NB4 (cell line): ENCODE measurements at regions not wholly inside any gene's neighbourhood (a gene's known extent, or its start where the extent isn't known, plus 50 kb on each side); places are given as distances from the start of the nearest gene placed in this dataset.

ENCODE experiments used
- DNase-seq: peaks from one replicate; pipeline ENCODE4 v3.0.0; 2010; ENCODE audit warnings: low read depth
- H3K4me3 ChIP-seq: one replicate; pipeline ENCODE4 v1.5.1; 2011; ENCODE audit warnings: mild to moderate bottlenecking, low read depth, low read length, moderate library complexity
- MYC ChIP-seq: IDR thresholded peaks from 2 replicates; pipeline ENCODE4 v1.6.1; 2011; ENCODE audit warnings: low read depth, low read length
- POLR2A ChIP-seq: IDR thresholded peaks from 2 replicates; pipeline ENCODE4 v1.6.1; 2011; ENCODE audit warnings: mild to moderate bottlenecking; ENCODE audit not compliant: insufficient read length; ENCODE audit errors: extremely low read depth
- TF ChIP-seq, protein P1 (sequence below): IDR thresholded peaks from 2 replicates; pipeline ENCODE4 v1.6.1; 2011; ENCODE audit warnings: low read depth, low read length
- TF ChIP-seq, protein P2 (sequence below): IDR thresholded peaks from one replicate; pipeline ENCODE4 v1.5.1; 2012; ENCODE audit warnings: low read depth, low read length

DNA sequence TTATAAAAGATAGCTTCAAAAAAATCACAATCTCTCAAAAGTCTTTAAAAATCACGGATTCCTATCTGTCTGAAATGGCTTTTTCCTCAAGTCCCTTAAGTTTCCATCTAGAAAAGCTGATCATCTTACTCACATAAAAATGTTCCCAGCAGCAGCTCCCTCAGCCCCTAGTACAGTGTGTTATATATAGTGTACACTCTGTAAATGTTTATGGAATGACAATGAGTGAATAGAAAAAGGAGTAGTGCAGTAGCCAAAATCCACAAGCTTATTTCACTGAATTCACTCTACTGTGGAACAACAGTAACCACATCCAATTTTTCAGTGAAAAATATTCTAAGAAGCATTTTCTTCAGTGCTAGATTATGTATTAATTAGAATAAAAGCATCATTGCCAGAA lies 609.4 kb downstream of the DTWD2 start:
- TF ChIP-seq, protein P1, sequence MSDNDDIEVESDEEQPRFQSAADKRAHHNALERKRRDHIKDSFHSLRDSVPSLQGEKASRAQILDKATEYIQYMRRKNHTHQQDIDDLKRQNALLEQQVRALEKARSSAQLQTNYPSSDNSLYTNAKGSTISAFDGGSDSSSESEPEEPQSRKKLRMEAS = no peak
- TF ChIP-seq POLR2A = no peak
- no peak for DNase-seq

DNA sequence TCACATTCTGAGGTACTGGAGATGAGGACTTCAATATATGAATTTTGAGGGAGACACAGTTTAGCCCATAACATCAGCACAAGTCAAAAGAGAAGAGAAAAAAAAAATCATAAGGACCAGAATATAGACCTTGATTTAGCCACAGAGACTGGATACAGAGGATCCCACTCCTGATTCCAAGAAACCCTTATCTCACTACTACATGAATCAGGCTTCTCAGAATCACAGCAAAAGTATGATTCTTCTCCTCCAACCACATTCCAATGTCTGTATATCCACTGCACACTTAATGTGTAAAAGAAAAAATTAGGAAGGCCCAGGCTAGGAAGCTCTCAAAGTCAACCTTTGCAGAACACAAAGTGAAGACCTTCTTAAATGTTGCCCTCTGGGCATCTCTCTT lies 610.9 kb downstream of the DTWD2 start:
- DNase-seq = no peak
- TF ChIP-seq, protein P1 = no peak
- TF ChIP-seq MYC (no peak), POLR2A (no peak)
- TF ChIP-seq, protein P2, sequence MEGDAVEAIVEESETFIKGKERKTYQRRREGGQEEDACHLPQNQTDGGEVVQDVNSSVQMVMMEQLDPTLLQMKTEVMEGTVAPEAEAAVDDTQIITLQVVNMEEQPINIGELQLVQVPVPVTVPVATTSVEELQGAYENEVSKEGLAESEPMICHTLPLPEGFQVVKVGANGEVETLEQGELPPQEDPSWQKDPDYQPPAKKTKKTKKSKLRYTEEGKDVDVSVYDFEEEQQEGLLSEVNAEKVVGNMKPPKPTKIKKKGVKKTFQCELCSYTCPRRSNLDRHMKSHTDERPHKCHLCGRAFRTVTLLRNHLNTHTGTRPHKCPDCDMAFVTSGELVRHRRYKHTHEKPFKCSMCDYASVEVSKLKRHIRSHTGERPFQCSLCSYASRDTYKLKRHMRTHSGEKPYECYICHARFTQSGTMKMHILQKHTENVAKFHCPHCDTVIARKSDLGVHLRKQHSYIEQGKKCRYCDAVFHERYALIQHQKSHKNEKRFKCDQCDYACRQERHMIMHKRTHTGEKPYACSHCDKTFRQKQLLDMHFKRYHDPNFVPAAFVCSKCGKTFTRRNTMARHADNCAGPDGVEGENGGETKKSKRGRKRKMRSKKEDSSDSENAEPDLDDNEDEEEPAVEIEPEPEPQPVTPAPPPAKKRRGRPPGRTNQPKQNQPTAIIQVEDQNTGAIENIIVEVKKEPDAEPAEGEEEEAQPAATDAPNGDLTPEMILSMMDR = no peak
- no peak overlapping the region for H3K4me3 ChIP-seq

More for the DNA sequence above, 609.4 kb downstream of the DTWD2 start:
- H3K4me3 ChIP-seq = no peak overlapping the region

DNA sequence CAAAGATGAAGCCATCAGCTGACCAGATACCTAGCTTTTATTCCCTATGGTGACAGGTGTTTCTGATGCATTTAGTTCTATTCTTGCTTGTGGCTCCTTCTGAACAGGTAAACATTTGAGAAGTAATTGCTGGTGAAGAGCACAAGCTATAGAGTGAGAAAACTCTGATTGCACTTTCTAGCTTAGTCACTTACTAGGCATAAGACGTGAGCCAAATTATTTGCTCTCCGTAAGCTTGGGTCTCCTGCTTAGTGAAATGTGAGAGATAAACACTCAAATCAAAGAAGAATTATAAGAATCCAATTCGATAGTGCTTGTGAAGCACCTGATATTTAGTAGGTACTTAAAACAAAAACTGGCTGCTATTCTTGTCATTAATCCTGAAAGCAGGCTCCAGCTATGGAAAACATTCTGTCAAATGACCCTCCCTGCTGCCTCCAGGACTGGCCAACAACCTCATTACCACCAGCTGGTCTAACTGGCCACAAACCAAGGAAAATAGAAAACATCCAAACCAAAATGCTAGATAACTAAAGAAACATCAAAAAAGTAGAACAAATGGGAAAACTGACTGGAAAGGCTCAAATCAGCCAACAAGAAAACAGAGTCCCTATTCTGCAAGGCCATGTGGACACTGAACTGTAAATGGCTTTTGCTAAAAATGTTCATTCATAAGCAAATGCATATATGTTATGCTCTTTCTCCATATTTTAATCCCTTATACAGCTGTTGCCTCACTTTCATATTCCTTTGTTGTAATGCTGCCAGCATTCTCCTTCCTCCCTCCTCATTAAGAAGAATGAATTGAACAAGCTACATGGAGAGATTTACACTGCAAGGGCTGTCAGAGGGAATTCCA lies 616.1 kb downstream of the DTWD2 start:
- no peak for DNase-seq
- no peak for TF ChIP-seq POLR2A
- TF ChIP-seq, protein P1 = no peak
- TF ChIP-seq MYC = no peak
- TF ChIP-seq, protein P2 = no peak
- H3K4me3 ChIP-seq = no peak overlapping the region

DNA sequence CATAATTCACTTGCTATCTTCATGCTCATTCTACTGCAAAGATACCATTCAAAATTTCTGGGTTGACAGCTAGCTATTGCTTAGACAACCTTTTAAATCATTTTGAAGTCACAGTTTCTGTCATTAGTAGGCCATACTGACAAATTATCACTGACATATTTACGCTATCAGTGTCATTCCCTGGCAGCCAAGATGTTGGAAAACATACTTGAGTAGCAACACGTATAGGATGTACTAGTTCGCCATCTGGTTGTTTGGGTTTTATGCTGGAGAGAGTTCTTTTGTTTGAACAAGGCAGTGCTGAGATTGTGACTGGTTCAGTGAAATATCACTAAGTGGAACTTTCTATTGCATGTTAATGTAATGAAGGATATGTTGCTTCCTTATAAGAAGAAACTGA lies 621.9 kb downstream of the DTWD2 start:
- no peak for DNase-seq
- TF ChIP-seq MYC (no peak), POLR2A (no peak)
- TF ChIP-seq, protein P1 = no peak
- TF ChIP-seq, protein P2 = no peak
- no peak overlapping the region for H3K4me3 ChIP-seq

DNA sequence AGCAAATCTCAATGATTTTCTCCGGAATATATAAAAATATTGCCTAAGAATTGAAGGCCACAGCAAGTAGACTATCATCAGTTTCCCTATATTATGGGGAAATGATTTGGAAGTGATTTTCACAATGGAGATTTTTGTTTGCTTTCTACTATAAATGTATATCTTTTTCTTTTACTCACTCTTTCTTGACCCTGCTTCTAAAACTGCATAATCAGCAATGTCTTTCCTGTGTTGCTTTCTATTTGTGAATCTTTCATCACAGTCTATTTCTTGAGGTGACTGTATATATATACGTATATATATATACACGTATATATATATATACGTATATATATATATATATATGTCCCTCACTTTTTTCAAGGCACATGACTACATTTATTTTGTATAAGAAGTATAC lies 622.6 kb downstream of the DTWD2 start:
- H3K4me3 ChIP-seq = no peak overlapping the region
- DNase-seq = no peak
- no peak for TF ChIP-seq MYC
- TF ChIP-seq, protein P1 = no peak
- no peak for TF ChIP-seq POLR2A
- TF ChIP-seq, protein P2 = no peak

DNA sequence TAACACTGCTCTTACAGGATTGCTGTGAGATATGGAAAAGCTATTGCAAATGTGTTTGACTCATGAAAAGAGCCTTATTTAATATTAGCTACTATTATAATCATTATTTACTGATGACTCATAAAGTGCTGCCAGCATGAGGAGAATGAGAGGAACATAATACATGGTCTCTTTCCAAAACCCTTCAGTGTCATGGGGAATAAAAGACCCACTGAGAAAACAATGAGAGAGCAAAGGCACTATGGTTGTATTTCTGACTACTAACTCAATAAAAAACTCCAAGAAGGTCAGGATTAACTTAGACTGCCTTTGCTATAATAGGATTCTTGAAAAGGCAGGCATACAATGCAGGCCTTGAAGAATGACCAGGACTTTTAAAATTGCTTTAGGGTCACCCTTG lies 633.5 kb downstream of the DTWD2 start:
- no peak for TF ChIP-seq POLR2A
- TF ChIP-seq, protein P2 = no peak
- TF ChIP-seq, protein P1 = no peak
- TF ChIP-seq MYC = no peak
- no peak overlapping the region for H3K4me3 ChIP-seq
- no peak for DNase-seq
